ENCODE measurements at regions not wholly inside any gene's neighbourhood (a gene's known extent, or its start where the extent isn't known, plus 50 kb on each side); places are given as distances from the start of the nearest gene placed in this dataset.
"Not testable (repeated sequence)": the region's sequence is repeated elsewhere in the genome, so short reads cannot be mapped to it uniquely, and the experiment has no call there.

GRCh38 chr9:75235632-75236031, 147.3 kb downstream of the OSTF1 start:
- peaks cover 3% of the 10 kb centered on the region for H3K4me1 Mint-ChIP-seq
- ATAC-seq (no peak), DNase-seq (no peak)
- peaks cover 6% of the 10 kb centered on the region for H3K9me3 Mint-ChIP-seq (ENCODE audit: low read depth)
- no peak overlapping the region for H3K4me3 Mint-ChIP-seq
- no peaks in the 10 kb centered on the region for H3K27me3 Mint-ChIP-seq
- CTCF ChIA-PET, result no interaction called here
- H3K27ac Mint-ChIP-seq, result no peak overlapping the region
- peaks cover 11% of the 10 kb centered on the region for H3K36me3 Mint-ChIP-seq

GRCh38 chr9:75238311-75238976, 150.1 kb downstream of the OSTF1 start:
- Mint-ChIP-seq H3K27ac (no peak overlapping the region), H3K27me3 (no peaks in the 10 kb centered on the region), H3K4me3 (no peak overlapping the region), H3K9me3 (ENCODE audit: low read depth) (peaks cover 6% of the 10 kb centered on the region), H3K4me1 (peaks cover 3% of the 10 kb centered on the region), H3K36me3 (peaks cover 11% of the 10 kb centered on the region)
- ATAC-seq (peak; percentile 96), DNase-seq (peak; percentile 67)
- CTCF ChIA-PET, result interaction anchor here (0.5 to 2.8 kb wide), 9 partner anchors 10 to 464 kb away, joined by 3 to 13 read pairs (median 4); no protein-coding TSS in a partner anchor

DNA sequence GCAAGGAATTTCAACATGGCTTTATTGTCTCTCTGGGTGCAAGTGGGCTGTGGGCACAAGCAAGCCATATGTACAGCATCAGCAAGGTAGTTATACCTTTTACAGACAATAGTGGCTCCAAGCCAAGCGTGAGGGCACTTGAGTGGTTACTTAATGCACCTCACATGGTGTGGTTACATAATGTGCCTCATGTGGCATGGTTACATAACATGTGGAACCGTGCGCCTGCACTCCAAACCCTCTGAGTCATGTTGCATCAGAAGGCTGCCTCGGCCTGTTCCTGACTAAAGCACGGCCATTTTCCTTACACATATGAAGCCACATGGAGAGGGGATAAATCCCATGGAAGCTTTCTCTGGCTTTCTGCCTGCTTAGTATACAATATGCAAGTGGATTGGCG, 150.9 kb downstream of the OSTF1 start:
- Mint-ChIP-seq H3K27me3 (no peaks in the 10 kb centered on the region), H3K4me1 (peaks cover 3% of the 10 kb centered on the region), H3K36me3 (peaks cover 11% of the 10 kb centered on the region), H3K4me3 (no peak overlapping the region), H3K27ac (no peak overlapping the region), H3K9me3 (ENCODE audit: low read depth) (peaks cover 6% of the 10 kb centered on the region)
- DNase-seq, result no peak
- CTCF ChIA-PET, result interaction anchor here (1.5 to 2.8 kb wide), 4 partner anchors 10 to 465 kb away, joined by 4 to 13 read pairs (median 6); no protein-coding TSS in a partner anchor
- no peak for ATAC-seq

DNA sequence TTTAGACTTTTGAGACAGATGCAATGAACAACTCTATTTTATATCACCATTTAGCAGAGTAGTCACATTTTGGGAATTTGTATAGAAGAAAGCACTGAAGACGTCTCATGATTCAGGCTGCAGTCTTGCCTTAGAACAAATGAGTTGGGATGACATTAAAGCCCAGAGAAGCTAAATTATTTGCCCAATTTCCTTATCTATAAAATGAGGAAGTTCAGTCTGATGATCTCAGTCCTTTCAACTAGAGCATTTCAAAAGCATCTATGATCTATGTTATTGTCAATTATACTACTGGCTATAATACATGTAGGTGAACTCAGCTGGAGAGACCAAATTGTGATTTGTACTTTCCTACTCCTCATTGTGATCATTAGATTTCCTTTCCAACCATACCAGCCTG, 154.1 kb downstream of the OSTF1 start:
- CTCF ChIA-PET, result interaction anchor here (1.2 kb wide), 1 partner anchor 41 kb away, joined by 4 read pairs; no protein-coding TSS in a partner anchor
- H3K36me3 Mint-ChIP-seq, result peaks cover 1% of the 10 kb centered on the region
- peaks cover 3% of the 10 kb centered on the region for H3K4me1 Mint-ChIP-seq
- no peak overlapping the region for H3K27ac Mint-ChIP-seq
- no peaks in the 10 kb centered on the region for H3K9me3 Mint-ChIP-seq (ENCODE audit: low read depth)
- DNase-seq (no peak), ATAC-seq (no peak)
- no peak overlapping the region for H3K4me3 Mint-ChIP-seq
- H3K27me3 Mint-ChIP-seq, result no peaks in the 10 kb centered on the region

GRCh38 chr9:75246949-75247348, 158.6 kb downstream of the OSTF1 start:
- no peak overlapping the region for H3K4me3 Mint-ChIP-seq
- H3K27ac Mint-ChIP-seq, result no peak overlapping the region
- no peaks in the 10 kb centered on the region for H3K4me1 Mint-ChIP-seq
- ATAC-seq (no peak), DNase-seq (no peak)
- H3K9me3 Mint-ChIP-seq (ENCODE audit: low read depth), result peaks cover 5% of the 10 kb centered on the region
- peaks cover 5% of the 10 kb centered on the region for H3K36me3 Mint-ChIP-seq
- no peaks in the 10 kb centered on the region for H3K27me3 Mint-ChIP-seq
- CTCF ChIA-PET, result no interaction called here

DNA sequence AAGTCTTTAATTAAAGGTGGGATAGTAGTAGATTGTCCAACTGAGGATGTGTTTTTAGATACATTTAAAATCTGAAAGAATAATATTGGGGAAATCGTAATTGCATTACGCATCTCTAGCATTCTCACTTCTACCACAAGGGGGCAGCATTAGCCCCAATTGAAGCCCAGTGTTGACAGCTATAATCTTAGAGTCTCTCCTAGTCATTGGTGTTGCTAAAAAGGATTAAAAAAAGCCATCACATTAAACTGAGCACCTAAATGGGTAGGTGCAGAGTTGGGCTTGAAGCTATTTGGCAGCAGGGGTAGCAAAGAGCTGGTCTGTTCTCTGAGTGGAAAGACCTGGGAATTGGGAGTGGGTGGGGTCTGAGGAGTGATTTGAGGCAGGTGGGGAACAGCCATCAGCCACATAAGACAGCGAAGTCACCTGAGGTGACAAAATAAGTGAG, 177.2 kb downstream of the OSTF1 start:
- Mint-ChIP-seq H3K4me1 (no peaks in the 10 kb centered on the region), H3K9me3 (ENCODE audit: low read depth) (no peaks in the 10 kb centered on the region), H3K27ac (no peak overlapping the region), H3K27me3 (no peaks in the 10 kb centered on the region), H3K4me3 (no peak overlapping the region), H3K36me3 (no peaks in the 10 kb centered on the region)
- DNase-seq (peak; percentile 63), ATAC-seq (peak; percentile 70)
- CTCF ChIA-PET, result interaction anchor here (0.6 to 1.7 kb wide), 7 partner anchors 11 to 410 kb away, joined by 3 to 6 read pairs (median 4); no protein-coding TSS in a partner anchor

GRCh38 chr9:75269197-75269596, 180.9 kb downstream of the OSTF1 start:
- H3K27me3 Mint-ChIP-seq, result no peaks in the 10 kb centered on the region
- no peak for DNase-seq
- ATAC-seq, result no peak
- no peak overlapping the region for H3K4me3 Mint-ChIP-seq
- CTCF ChIA-PET, result no interaction called here
- no peaks in the 10 kb centered on the region for H3K4me1 Mint-ChIP-seq
- no peak overlapping the region for H3K27ac Mint-ChIP-seq
- peaks cover 4% of the 10 kb centered on the region for H3K9me3 Mint-ChIP-seq (ENCODE audit: low read depth)
- no peaks in the 10 kb centered on the region for H3K36me3 Mint-ChIP-seq

DNA sequence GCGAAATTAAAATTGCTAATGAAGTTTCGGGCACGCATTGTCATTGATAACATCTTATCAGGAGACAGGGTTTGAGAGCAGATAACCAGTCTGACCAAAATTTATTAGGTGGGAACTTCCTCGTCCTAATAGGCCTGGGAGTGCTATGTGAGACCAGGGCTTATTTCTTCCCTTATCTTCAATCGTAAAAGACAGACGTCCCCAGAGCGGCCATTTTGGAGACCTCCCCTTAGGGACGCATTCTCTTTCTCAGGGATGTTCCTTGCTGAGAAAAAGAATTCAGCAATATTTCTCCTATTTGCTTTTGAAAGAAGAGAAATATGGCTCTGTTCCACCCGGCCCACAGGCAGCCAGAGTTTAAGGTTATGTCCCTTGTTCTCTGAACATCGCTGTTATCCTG, 184.7 kb downstream of the OSTF1 start:
- DNase-seq; H3K27ac Mint-ChIP-seq; H3K4me1 Mint-ChIP-seq; ATAC-seq; H3K27me3 Mint-ChIP-seq; H3K4me3 Mint-ChIP-seq; CTCF ChIA-PET; H3K36me3 Mint-ChIP-seq; H3K9me3 Mint-ChIP-seq (ENCODE audit: low read depth): not testable (repeated sequence)

GRCh38 chr9:75274781-75275180, 186.5 kb downstream of the OSTF1 start:
- Mint-ChIP-seq H3K27me3 (no peaks in the 10 kb centered on the region), H3K9me3 (ENCODE audit: low read depth) (peaks cover 7% of the 10 kb centered on the region), H3K27ac (no peak overlapping the region), H3K4me3 (no peak overlapping the region), H3K4me1 (no peaks in the 10 kb centered on the region), H3K36me3 (no peaks in the 10 kb centered on the region)
- CTCF ChIA-PET, result no interaction called here
- DNase-seq (no peak), ATAC-seq (no peak)

- Mint-ChIP-seq H3K36me3 (no peaks in the 10 kb centered on the region), H3K4me3 (no peak overlapping the region), H3K27me3 (no peaks in the 10 kb centered on the region), H3K4me1 (no peaks in the 10 kb centered on the region), H3K27ac (no peak overlapping the region), H3K9me3 (ENCODE audit: low read depth) (peaks cover 3% of the 10 kb centered on the region)
- ATAC-seq, result no peak
- CTCF ChIA-PET, result no interaction called here
- no peak for DNase-seq
Observed at GRCh38 chr9:75282047-75282446, 193.7 kb downstream of the OSTF1 start.

- CTCF ChIA-PET, result no interaction called here
- H3K36me3 Mint-ChIP-seq, result no peaks in the 10 kb centered on the region
- no peak overlapping the region for H3K4me3 Mint-ChIP-seq
- no peaks in the 10 kb centered on the region for H3K4me1 Mint-ChIP-seq
- DNase-seq (no peak), ATAC-seq (no peak)
- no peaks in the 10 kb centered on the region for H3K9me3 Mint-ChIP-seq (ENCODE audit: low read depth)
- no peaks in the 10 kb centered on the region for H3K27me3 Mint-ChIP-seq
- no peak overlapping the region for H3K27ac Mint-ChIP-seq
Observed at GRCh38 chr9:75289332-75289731, 201.0 kb downstream of the OSTF1 start.

- DNase-seq (no peak), ATAC-seq (no peak)
- Mint-ChIP-seq H3K36me3 (no peaks in the 10 kb centered on the region), H3K27ac (no peak overlapping the region), H3K9me3 (ENCODE audit: low read depth) (no peaks in the 10 kb centered on the region), H3K4me1 (no peaks in the 10 kb centered on the region), H3K27me3 (no peaks in the 10 kb centered on the region), H3K4me3 (no peak overlapping the region)
- CTCF ChIA-PET, result no interaction called here
Observed at GRCh38 chr9:75299324-75299723, 211.0 kb downstream of the OSTF1 start.

- Mint-ChIP-seq H3K27me3 (no peaks in the 10 kb centered on the region), H3K9me3 (ENCODE audit: low read depth) (no peaks in the 10 kb centered on the region), H3K4me3 (no peak overlapping the region), H3K27ac (no peak overlapping the region), H3K36me3 (no peaks in the 10 kb centered on the region), H3K4me1 (no peaks in the 10 kb centered on the region)
- CTCF ChIA-PET, result no interaction called here
- no peak for ATAC-seq
- no peak for DNase-seq
Observed at GRCh38 chr9:75333624-75334023, 245.3 kb downstream of the OSTF1 start.

GRCh38 chr9:75358846-75359245, 270.5 kb downstream of the OSTF1 start:
- Mint-ChIP-seq H3K27ac (no peak overlapping the region), H3K27me3 (no peaks in the 10 kb centered on the region), H3K9me3 (ENCODE audit: low read depth) (peaks cover 4% of the 10 kb centered on the region), H3K4me3 (no peak overlapping the region), H3K36me3 (no peaks in the 10 kb centered on the region), H3K4me1 (no peaks in the 10 kb centered on the region)
- CTCF ChIA-PET, result no interaction called here
- ATAC-seq (no peak), DNase-seq (no peak)

All from activated CD8-positive, alpha-beta memory T cell treated with anti-CD3 and anti-CD28 coated beads, Interleukin-2, amount 10 ng/mL, durations not matched to agents 7 days and 5 days (primary cell).